Stimulated activated CD8-positive, alpha-beta memory T cell treated with anti-CD3 and anti-CD28 coated beads, Interleukin-7, amount 100 ng/mL, for 4 hours (primary cell): ENCODE measurements at regions not wholly inside any gene's neighbourhood (a gene's known extent, or its start where the extent isn't known, plus 50 kb on each side); places are given as distances from the start of the nearest gene placed in this dataset.

ENCODE experiments used
- DNase-seq, 2 donors: peaks; one replicate each; pipeline ENCODE4 v3.0.0-alpha.2; 2020; ENCODE audit warnings: low read depth in 2 of 2

- no peak for DNase-seq
Measured at GRCh38 chr13:104327211-104327610, 1261.0 kb upstream of the SLC10A2 start.

DNA sequence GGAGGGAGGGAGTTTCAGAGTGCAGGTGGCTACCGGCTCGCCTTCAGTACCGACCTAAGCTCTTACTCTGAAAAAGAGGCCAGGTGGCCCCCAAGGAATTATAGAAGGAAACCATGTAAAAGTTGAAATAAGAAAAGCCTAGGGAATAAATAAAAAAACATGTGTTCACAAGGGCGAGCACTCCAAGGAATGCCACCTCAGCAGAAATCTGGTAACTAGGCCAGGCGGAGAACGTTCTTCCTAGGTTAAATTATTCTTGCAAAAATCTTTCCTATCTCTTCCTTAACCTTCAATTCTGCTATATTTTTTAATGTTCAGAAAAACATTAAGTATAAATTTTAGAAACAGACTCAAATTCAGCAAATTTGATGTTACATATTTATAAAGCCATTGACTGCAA is 1260.3 kb upstream of the SLC10A2 start:
- no peak for DNase-seq

DNA sequence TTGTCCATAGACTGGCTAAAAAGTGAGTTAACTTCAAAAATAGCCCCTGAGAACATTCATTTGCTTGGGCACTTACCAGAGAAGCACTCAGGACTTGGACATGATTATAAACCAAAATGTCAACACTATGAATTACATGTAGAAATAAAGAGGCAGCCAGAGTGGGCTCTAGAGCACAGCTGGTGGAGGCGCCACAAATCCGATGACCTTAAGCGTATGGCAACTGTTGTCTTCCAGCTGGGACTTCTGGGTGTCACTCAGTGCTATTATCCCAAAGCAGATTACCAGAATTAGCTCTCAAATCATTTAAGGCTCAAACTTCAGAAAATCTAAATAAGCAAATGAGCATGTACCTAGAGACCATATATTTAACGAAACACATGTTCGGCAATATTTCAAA is 1255.5 kb upstream of the SLC10A2 start:
- no peak for DNase-seq

- DNase-seq: no peak
Measured at GRCh38 chr13:104320446-104320845, 1254.2 kb upstream of the SLC10A2 start.

DNA sequence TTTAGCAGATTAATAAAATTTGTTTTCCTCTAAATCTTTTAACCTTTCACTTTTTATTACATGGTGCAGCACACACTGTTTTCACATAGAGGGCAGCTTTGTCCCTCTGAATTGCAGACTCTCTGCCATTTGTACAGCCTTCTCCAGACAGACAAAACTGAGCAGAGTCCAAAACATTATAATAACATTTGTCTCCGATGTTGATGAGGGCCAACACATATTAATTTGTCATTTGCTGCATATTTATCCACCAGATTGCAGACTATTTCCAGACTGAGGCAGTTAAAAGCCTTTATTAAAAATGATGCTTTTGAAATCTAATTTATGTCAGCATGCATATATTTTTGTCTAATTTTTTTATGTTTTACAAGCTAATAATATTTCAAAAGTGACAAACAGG is 1251.9 kb upstream of the SLC10A2 start:
- DNase-seq: no peak

DNA sequence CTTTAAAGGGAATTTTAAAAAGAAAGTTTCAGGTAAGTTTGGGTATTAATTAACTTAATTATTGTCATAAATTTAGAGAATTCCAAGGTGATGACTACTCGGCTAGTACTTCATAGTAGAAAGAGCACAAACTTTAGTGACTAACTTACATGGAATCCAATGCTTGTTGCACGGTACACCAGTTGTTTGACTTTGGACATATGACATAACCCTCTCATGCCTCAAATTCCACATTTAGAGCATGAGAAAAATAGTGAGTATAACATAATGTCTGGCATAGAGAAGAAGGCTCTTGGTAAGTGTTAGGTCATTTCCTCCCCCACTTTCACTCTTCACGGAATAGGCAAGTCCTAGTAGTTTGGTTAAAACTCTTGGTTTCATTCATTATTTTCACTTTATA is 1249.4 kb upstream of the SLC10A2 start:
- DNase-seq: no peak

- DNase-seq: no peak
Measured at GRCh38 chr13:104314926-104315535, 1248.8 kb upstream of the SLC10A2 start.

- DNase-seq: no peak
Measured at GRCh38 chr13:104314321-104314720, 1248.1 kb upstream of the SLC10A2 start.

DNA sequence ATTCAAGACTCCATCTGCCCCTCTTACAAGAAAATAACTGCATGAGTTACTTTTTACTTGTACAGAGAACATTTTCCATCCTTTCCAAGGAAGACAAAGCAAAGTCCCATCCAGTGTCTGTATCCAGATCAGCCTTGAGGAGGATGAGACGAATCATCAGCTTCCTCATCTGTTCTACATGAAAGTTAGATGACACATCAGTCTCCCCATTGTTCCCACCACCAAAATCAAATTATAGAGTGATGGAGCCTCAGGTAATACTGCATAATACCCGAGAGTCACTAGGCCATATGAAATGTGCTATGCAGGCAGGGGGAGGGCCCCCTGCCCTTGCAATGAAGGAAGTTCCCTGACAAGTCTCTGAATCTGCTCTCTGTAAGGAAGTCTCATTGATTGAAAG is 1244.6 kb upstream of the SLC10A2 start:
- no peak for DNase-seq

DNA sequence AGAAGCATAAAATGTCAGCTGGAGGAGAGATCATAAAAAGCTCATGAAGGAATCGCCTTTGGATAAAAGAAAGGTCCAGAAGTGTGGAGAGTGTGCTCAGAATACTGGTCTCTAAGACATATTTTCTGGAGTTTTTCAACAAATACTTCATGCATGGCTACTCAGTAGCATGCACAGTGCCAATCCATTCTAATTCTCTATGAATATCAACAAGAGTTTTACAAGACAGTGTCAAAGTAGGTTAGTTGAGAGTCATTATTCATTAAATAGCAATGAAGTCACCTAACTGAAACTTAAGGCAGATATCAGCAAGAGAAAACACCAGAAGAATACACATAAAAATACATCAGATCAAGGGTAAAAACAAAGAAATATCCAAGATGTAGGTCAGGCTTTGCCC is 1243.2 kb upstream of the SLC10A2 start:
- no peak for DNase-seq

DNA sequence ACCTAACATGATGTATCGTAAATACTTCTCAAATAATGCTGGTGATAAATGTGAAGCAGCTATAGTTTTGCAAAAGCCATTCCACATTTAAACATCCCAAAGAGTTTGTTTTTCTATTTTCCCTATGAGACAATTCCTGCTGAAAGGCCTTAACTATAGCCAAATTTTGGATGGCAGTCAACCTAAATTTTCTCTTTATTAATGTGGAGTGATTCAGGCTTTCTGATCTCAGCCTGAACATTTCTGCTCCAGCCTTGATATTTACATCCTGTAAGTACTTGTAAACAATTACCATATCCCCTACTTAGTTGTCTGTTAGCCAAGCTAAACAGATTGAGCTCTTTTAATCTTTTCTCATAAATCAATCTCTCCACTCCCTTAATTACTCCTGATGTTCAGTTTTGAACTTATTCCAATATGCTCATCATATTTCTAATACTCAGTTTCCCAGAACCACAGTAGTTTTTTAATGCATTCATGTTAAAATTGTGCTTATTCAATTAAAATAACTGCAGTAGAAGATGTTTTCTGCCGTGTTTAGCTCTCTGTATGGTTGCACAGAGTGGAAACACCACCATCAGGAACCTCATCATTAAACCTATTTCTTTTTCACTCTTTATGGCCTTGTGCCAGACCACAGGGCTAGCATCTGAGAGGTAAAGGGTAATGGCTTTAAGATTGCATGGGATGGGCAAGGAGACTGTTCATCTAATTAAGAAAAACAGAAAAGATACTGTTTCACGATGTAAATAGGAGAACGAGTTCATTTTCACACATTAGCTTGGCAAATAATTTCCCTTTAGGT is 1235.2 kb upstream of the SLC10A2 start:
- no peak for DNase-seq

DNA sequence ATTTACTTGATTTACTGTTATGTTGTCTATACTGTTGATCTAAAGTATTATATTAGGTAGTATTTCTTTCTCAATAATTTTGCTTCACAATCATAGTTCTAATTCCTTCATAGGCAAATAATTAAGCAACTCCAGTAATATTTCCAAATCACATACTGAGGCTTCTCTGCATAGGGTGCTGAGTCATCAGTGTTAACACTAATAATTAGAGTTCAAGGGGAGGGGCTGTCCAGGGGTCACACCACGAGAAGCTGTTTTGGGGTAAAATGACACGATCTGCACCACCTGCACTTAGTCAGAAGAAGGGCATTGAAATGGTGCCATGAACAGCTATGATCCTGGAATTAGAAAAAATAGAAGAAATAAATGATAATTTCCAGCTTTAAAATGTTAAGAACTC is 1230.9 kb upstream of the SLC10A2 start:
- no peak for DNase-seq

GRCh38 chr13:104296286-104296685 is 1230.1 kb upstream of the SLC10A2 start:
- DNase-seq: no peak

- DNase-seq: no peak
Measured at GRCh38 chr13:104295537-104295936, 1229.3 kb upstream of the SLC10A2 start.

DNA sequence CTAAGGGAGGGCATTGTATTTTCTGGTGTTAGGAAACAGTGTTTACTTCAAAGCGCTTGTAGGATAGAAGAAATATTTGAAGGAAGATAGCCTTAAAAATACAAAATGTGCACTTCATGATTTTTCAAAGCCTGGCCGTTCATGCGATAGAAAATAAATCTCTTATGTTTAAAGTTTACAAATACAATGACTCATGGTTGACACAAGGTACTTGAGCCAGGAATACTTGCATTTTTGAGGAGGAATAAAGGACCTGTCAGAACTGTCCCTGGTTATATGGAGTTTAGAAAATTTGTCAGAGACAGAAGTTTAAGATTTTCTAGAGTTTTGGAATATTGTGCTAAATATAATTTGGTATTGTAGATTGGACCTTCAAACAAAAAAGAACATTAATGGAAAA is 1223.2 kb upstream of the SLC10A2 start:
- no peak for DNase-seq

GRCh38 chr13:104288496-104288895 is 1222.3 kb upstream of the SLC10A2 start:
- DNase-seq: no peak

- DNase-seq: no peak
Measured at GRCh38 chr13:104286566-104287290, 1220.5 kb upstream of the SLC10A2 start.

DNA sequence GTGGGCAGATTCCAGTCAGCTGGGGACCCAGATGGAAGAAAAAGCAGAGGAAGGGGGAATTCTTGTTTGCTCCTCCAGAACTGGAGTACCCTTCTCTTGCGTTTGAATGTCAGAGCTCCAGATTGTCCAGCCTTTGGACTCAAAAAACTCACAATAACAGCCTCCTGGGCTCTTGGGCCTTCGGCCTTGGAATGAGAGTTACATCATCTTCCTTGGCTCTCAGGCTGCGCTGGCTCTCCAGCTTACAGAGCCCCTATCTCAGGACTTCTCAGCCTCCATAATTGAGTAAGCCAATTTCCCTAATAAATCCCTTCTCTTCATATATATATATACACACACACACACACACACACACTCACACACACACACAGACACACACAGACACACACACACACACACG is 1215.7 kb upstream of the SLC10A2 start:
- DNase-seq: no peak

GRCh38 chr13:104270731-104271130 is 1204.5 kb upstream of the SLC10A2 start:
- no peak for DNase-seq

DNA sequence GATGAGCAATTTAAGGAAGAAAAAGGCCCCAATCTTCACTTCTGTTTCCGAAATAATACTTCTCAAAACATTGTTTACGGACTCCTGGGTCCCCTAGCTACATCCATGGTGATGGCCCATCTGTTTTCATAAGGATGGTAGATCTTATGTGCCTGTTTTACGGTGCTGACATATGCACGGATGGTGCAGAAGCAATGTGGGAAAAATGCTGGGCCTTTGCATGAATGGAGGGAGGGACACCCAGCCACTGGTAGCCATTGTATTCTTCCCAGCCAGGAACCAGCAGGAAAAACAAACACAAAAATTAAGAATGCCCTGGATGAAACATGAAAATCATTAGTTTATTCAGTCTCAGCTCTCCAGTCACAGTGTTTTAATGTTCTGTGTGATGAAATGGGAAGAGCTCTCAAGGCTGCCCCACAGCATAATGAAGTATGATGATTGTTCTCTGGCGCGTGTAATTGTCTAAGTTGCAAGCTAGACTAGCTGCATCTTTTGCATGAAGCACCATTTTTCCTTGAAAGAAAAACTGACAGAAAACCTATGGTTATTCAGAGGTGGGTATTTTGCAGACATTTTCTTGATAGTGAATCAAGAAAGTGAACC is 1201.1 kb upstream of the SLC10A2 start:
- no peak for DNase-seq

- DNase-seq: no peak
Measured at GRCh38 chr13:104256701-104257100, 1190.5 kb upstream of the SLC10A2 start.

DNA sequence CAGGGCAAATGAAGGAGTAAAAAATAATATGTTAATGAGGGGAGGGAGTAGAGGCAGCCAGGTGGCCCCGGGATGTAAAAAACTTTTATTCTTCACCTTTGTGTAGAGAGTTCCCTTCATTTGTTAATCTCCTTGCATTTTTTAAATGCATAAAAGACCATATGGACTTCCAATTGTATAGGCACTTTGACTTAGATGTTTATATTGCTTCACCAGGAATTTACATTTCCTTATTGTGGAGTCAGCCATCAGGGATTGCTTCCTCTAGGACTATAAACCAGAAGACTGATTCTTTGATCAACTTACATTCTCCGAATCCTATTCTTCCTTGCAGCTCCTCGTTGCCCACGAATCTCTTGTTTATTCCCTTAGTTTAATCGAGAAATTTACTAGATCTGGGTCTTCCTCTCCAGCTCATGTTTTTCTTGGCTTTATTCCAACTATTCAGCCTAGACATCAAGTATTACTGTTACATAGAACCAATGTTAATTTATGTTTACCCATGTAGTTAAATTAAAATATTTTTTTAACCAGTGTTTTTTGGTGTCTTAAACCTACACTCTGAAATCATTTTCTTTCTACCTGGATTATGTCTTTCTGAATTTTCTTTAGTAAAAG is 1187.0 kb upstream of the SLC10A2 start:
- DNase-seq: no peak
